ENCODE measurements at regions not wholly inside any gene's neighbourhood (a gene's known extent, or its start where the extent isn't known, plus 50 kb on each side); places are given as distances from the start of the nearest gene placed in this dataset.

GRCh38 chr10:54993148-54993547 is 192.1 kb upstream of the PCDH15 start:
- no peak for DNase-seq (ENCODE audit: low read depth, low spot score)
- Histone ChIP-seq H3K9me3 (ENCODE audit: control insufficient read depth, insufficient read depth, low read length) (no peaks in the 10 kb centered on the region), H3K27ac (ENCODE audit: low read depth, low read length) (no peak overlapping the region), H3K27me3 (ENCODE audit: control insufficient read depth, insufficient read depth, low read length) (no peaks in the 10 kb centered on the region), H3K4me3 (ENCODE audit: low read depth, low read length) (no peak overlapping the region)
- ChIA-PET CTCF (no interaction called here), POLR2A (no interaction called here)
- TF ChIP-seq CTCF (IDR thresholded peaks at IDR 0.05; ENCODE audit: low read depth, low read length) = no peak

- Histone ChIP-seq H3K27ac (ENCODE audit: low read depth, low read length) (no peak overlapping the region), H3K4me3 (ENCODE audit: low read depth, low read length) (no peak overlapping the region), H3K27me3 (ENCODE audit: control insufficient read depth, insufficient read depth, low read length) (no peaks in the 10 kb centered on the region), H3K9me3 (ENCODE audit: control insufficient read depth, insufficient read depth, low read length) (no peaks in the 10 kb centered on the region)
- peak; percentile 49 for TF ChIP-seq CTCF (IDR thresholded peaks at IDR 0.05; ENCODE audit: low read depth, low read length)
- CTCF ChIA-PET = no interaction called here
- POLR2A ChIA-PET = no interaction called here
- no peak for DNase-seq (ENCODE audit: low read depth, low spot score)
Measured at GRCh38 chr10:54985732-54986131, 184.7 kb upstream of the PCDH15 start.

- Histone ChIP-seq H3K27me3 (ENCODE audit: control insufficient read depth, insufficient read depth, low read length) (no peaks in the 10 kb centered on the region), H3K4me3 (ENCODE audit: low read depth, low read length) (no peak overlapping the region), H3K27ac (ENCODE audit: low read depth, low read length) (no peak overlapping the region), H3K9me3 (ENCODE audit: control insufficient read depth, insufficient read depth, low read length) (no peaks in the 10 kb centered on the region)
- DNase-seq (ENCODE audit: low read depth, low spot score) = no peak
- no peak for TF ChIP-seq CTCF (IDR thresholded peaks at IDR 0.05; ENCODE audit: low read depth, low read length)
- ChIA-PET CTCF (no interaction called here), POLR2A (no interaction called here)
Measured at GRCh38 chr10:54983255-54983654, 182.2 kb upstream of the PCDH15 start.

GRCh38 chr10:54962134-54962900 is 161.3 kb upstream of the PCDH15 start:
- POLR2A ChIA-PET = no interaction called here
- CTCF ChIA-PET = no interaction called here
- H3K27me3 ChIP-seq (ENCODE audit: control insufficient read depth, insufficient read depth, low read length) = no peaks in the 10 kb centered on the region
- no peak for DNase-seq (ENCODE audit: low read depth, low spot score)
- H3K9me3 ChIP-seq (ENCODE audit: control insufficient read depth, insufficient read depth, low read length) = no peaks in the 10 kb centered on the region
- H3K27ac ChIP-seq (ENCODE audit: low read depth, low read length) = no peak overlapping the region
- no peak overlapping the region for H3K4me3 ChIP-seq (ENCODE audit: low read depth, low read length)
- no peak for TF ChIP-seq CTCF (IDR thresholded peaks at IDR 0.05; ENCODE audit: low read depth, low read length)

- no peaks in the 10 kb centered on the region for H3K27me3 ChIP-seq (ENCODE audit: control insufficient read depth, insufficient read depth, low read length)
- H3K4me3 ChIP-seq (ENCODE audit: low read depth, low read length) = no peak overlapping the region
- no peak for DNase-seq (ENCODE audit: low read depth, low spot score)
- H3K9me3 ChIP-seq (ENCODE audit: control insufficient read depth, insufficient read depth, low read length) = no peaks in the 10 kb centered on the region
- ChIA-PET CTCF (no interaction called here), POLR2A (no interaction called here)
- TF ChIP-seq CTCF (IDR thresholded peaks at IDR 0.05; ENCODE audit: low read depth, low read length) = no peak
- H3K27ac ChIP-seq (ENCODE audit: low read depth, low read length) = no peak overlapping the region
Measured at GRCh38 chr10:54961040-54961439, 160.0 kb upstream of the PCDH15 start.
